Ishikawa (cell line): ENCODE measurements at regions not wholly inside any gene's neighbourhood (a gene's known extent, or its start where the extent isn't known, plus 50 kb on each side); places are given as distances from the start of the nearest gene placed in this dataset.

Source experiments
- CEBPB ChIP-seq: IDR thresholded peaks from 2 replicates; pipeline ENCODE4 v1.6.1; 2012
- CREB1 ChIP-seq: IDR thresholded peaks from 2 replicates; pipeline ENCODE4 v1.6.1; 2012; ENCODE audit warnings: low read depth
- EGR1 ChIP-seq: IDR thresholded peaks from 2 replicates; pipeline ENCODE4 v1.6.1; 2012
- EP300 ChIP-seq: IDR thresholded peaks from 2 replicates; pipeline ENCODE4 v1.6.1; 2012; ENCODE audit warnings: borderline replicate concordance
- FOXM1 ChIP-seq: IDR thresholded peaks from 2 replicates; pipeline ENCODE4 v1.6.1; 2012; ENCODE audit warnings: low read depth, borderline replicate concordance
- MAX ChIP-seq: IDR thresholded peaks from 2 replicates; pipeline ENCODE4 v1.6.1; 2012
- NFIC ChIP-seq: IDR thresholded peaks from 2 replicates; pipeline ENCODE4 v1.6.1; 2012
- RAD21 ChIP-seq: IDR thresholded peaks from 2 replicates; pipeline ENCODE4 v1.6.1; 2012; ENCODE audit warnings: low read depth
- REST ChIP-seq: IDR thresholded peaks from 2 replicates; pipeline ENCODE4 v1.6.1; 2012; ENCODE audit warnings: low read depth, mild to moderate bottlenecking
- YY1 ChIP-seq: IDR thresholded peaks from 2 replicates; pipeline ENCODE4 v1.6.1; 2012; ENCODE audit warnings: low read depth
- ZBTB7A ChIP-seq: IDR thresholded peaks from 2 replicates; pipeline ENCODE4 v1.6.1; 2012; ENCODE audit warnings: low read depth
- TF ChIP-seq, protein P1 (sequence below): IDR thresholded peaks from 2 replicates; pipeline ENCODE4 v1.6.1; 2012

DNA sequence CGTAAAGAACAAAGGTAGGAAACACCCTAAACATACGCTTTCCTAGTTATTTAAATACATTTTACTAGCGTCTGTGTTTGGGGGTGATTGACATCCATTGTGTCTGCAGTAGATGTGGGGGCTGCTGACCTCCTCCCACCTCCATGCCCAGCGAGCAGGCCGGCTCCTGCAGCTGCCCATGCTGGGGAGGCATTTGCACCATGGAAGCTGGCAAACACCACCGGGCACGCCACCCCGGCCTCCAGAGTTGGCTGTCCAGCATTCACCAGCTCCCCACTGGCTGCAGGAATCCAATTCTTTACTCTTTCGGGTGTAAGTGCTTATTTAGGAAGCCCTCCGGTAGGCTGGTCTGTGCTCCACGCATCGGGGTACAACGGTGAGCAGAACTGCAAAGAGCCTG is 115.4 kb upstream of the USP29 start:
- TF ChIP-seq REST (no peak), NFIC (no peak), CEBPB (no peak), EP300 (no peak), RAD21 (no peak), CREB1 (no peak), ZBTB7A (no peak), YY1 (no peak), EGR1 (no peak), MAX (no peak), FOXM1 (no peak)
- TF ChIP-seq, protein P1, sequence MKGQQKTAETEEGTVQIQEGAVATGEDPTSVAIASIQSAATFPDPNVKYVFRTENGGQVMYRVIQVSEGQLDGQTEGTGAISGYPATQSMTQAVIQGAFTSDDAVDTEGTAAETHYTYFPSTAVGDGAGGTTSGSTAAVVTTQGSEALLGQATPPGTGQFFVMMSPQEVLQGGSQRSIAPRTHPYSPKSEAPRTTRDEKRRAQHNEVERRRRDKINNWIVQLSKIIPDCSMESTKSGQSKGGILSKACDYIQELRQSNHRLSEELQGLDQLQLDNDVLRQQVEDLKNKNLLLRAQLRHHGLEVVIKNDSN: no peak
